Uterus (tissue), 2 donors: ENCODE measurements at regions not wholly inside any gene's neighbourhood (a gene's known extent, or its start where the extent isn't known, plus 50 kb on each side); places are given as distances from the start of the nearest gene placed in this dataset.

Experiments
- POLR2A ChIP-seq, 2 donors: fragments of 450-650 bp; IDR thresholded peaks; one replicate each; pipeline ENCODE4 v1.6.1; 2016; ENCODE audit warnings: antibody characterized with exemption in 2 of 2, mild to moderate bottlenecking in 1 of 2, moderate library complexity in 1 of 2
- TF ChIP-seq, protein P1 (sequence below), 4 experiments: fragments of 200-600 bp in 2 of 4; fragments of 450-650 bp in 2 of 4; sonication (generic) in 2 of 4; IDR thresholded peaks; one replicate each; pipeline ENCODE4 v1.5.1; 2016 to 2019; ENCODE audit warnings: antibody characterized with exemption in 4 of 4, mild to moderate bottlenecking in 2 of 4, moderate library complexity in 1 of 4

DNA sequence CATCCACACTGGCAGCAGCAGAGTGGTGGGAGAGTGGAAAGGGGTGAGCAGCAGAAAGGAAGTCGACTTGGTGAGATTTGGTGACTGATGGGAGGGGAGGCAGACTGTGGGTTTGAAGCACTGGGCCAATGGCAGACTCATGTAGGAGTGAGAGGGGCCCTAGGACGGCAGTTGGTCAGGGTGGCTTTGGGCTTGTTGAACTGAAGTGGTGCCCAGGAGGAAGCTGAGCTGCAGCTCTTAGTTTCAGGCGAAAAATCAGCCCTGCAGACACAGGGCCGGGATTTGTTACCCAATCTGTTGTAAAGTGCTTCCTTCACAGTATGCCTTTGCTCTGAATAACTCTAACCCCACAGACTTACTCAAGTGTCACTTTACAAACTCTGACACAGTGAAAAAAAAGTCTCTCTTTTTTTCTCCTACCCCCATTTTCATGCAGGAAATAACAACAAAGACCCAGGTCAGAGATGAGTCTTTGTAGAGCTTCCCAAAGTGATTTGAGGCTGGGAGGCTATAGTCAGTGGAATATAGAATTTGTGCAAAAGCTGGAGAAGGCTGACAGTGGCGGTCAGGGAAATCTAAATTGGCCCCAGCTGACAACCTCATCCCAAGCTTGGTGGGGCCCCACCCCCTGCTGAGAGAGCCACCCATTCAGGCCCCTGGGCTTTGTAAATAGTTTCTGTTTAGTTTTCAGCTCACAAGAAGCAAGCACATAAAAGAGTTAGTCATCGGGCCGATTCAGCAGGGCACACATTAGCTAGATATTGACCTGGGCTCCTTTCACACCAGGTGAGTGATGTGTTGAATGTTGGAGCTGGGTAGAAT lies 226.9 kb downstream of the VAPA start:
- TF ChIP-seq, protein P1, sequence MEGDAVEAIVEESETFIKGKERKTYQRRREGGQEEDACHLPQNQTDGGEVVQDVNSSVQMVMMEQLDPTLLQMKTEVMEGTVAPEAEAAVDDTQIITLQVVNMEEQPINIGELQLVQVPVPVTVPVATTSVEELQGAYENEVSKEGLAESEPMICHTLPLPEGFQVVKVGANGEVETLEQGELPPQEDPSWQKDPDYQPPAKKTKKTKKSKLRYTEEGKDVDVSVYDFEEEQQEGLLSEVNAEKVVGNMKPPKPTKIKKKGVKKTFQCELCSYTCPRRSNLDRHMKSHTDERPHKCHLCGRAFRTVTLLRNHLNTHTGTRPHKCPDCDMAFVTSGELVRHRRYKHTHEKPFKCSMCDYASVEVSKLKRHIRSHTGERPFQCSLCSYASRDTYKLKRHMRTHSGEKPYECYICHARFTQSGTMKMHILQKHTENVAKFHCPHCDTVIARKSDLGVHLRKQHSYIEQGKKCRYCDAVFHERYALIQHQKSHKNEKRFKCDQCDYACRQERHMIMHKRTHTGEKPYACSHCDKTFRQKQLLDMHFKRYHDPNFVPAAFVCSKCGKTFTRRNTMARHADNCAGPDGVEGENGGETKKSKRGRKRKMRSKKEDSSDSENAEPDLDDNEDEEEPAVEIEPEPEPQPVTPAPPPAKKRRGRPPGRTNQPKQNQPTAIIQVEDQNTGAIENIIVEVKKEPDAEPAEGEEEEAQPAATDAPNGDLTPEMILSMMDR (IDR thresholded peaks at IDR 0.05) = no peak
- TF ChIP-seq POLR2A (IDR thresholded peaks at IDR 0.05) = no peak
